ENCODE measurements at regions not wholly inside any gene's neighbourhood (a gene's known extent, or its start where the extent isn't known, plus 50 kb on each side); places are given as distances from the start of the nearest gene placed in this dataset.

DNA sequence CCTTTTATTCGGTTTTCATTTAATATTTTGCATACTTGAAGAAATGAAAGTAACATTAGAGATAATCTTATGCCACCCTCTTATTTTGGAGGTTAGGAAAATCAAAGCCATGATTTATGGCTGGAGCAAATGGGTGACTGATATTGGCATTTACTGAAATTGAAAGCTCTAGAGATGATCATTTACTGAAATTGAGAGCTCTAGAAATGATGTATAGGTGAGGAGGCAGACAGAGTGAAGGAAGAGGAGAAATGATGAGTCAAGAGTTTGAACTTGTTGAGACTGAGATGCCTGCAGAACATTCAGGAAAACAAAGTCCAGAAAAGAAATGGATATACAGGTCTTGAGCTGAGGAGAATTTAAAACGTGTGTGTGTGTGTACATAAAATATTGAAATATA, 217.6 kb downstream of the LTN1 start:
- TF ChIP-seq, protein P1, sequence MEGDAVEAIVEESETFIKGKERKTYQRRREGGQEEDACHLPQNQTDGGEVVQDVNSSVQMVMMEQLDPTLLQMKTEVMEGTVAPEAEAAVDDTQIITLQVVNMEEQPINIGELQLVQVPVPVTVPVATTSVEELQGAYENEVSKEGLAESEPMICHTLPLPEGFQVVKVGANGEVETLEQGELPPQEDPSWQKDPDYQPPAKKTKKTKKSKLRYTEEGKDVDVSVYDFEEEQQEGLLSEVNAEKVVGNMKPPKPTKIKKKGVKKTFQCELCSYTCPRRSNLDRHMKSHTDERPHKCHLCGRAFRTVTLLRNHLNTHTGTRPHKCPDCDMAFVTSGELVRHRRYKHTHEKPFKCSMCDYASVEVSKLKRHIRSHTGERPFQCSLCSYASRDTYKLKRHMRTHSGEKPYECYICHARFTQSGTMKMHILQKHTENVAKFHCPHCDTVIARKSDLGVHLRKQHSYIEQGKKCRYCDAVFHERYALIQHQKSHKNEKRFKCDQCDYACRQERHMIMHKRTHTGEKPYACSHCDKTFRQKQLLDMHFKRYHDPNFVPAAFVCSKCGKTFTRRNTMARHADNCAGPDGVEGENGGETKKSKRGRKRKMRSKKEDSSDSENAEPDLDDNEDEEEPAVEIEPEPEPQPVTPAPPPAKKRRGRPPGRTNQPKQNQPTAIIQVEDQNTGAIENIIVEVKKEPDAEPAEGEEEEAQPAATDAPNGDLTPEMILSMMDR (IDR thresholded peaks at IDR 0.05; ENCODE audit: borderline replicate concordance, extremely low read depth, low read length, poor library complexity, severe bottlenecking): no peak
- no peak for TF ChIP-seq EZH2 (IDR thresholded peaks at IDR 0.05; ENCODE audit: borderline replicate concordance, low read depth, low read length, severe bottlenecking)
